ENCODE measurements at regions not wholly inside any gene's neighbourhood (a gene's known extent, or its start where the extent isn't known, plus 50 kb on each side); places are given as distances from the start of the nearest gene placed in this dataset.

GRCh38 chr16:58906981-58907715, 173.0 kb upstream of the GOT2 start:
- no peak overlapping the region for H3K4me3 ChIP-seq (ENCODE audit: low read depth, low read length)
- TF ChIP-seq CTCF (IDR thresholded peaks at IDR 0.05; ENCODE audit: low read depth, low read length, missing control alignments): no peak
- in situ Hi-C loops (cut with HindIII; ENCODE audit: low sequenced_read_pairs): no loop called here

GRCh38 chr16:58904291-58904690, 170.2 kb upstream of the GOT2 start:
- no peak overlapping the region for H3K4me3 ChIP-seq (ENCODE audit: low read depth, low read length)
- DNase-seq (ENCODE audit: low read depth): no peak
- TF ChIP-seq CTCF (IDR thresholded peaks at IDR 0.05; ENCODE audit: low read depth, low read length, missing control alignments): no peak
- in situ Hi-C loops (cut with HindIII; ENCODE audit: low sequenced_read_pairs): no loop called here

More at GRCh38 chr16:58906981-58907715, 173.0 kb upstream of the GOT2 start:
- DNase-seq (ENCODE audit: low read depth): no peak

GRCh38 chr16:58889516-58889915, 155.4 kb upstream of the GOT2 start:
- no peak for TF ChIP-seq CTCF (IDR thresholded peaks at IDR 0.05; ENCODE audit: low read depth, low read length, missing control alignments)
- in situ Hi-C loops (cut with HindIII; ENCODE audit: low sequenced_read_pairs): no loop called here
- no peak overlapping the region for H3K4me3 ChIP-seq (ENCODE audit: low read depth, low read length)
- no peak for DNase-seq (ENCODE audit: low read depth)

GRCh38 chr16:58885528-58886170, 151.5 kb upstream of the GOT2 start:
- no peak for TF ChIP-seq CTCF (IDR thresholded peaks at IDR 0.05; ENCODE audit: low read depth, low read length, missing control alignments)
- no peak for DNase-seq (ENCODE audit: low read depth)

GRCh38 chr16:58884141-58884540, 150.0 kb upstream of the GOT2 start:
- in situ Hi-C loops (cut with HindIII; ENCODE audit: low sequenced_read_pairs): no loop called here
- DNase-seq (ENCODE audit: low read depth): no peak
- no peak for TF ChIP-seq CTCF (IDR thresholded peaks at IDR 0.05; ENCODE audit: low read depth, low read length, missing control alignments)

More at GRCh38 chr16:58885528-58886170, 151.5 kb upstream of the GOT2 start:
- H3K4me3 ChIP-seq (ENCODE audit: low read depth, low read length): no peak overlapping the region
- in situ Hi-C loops (cut with HindIII; ENCODE audit: low sequenced_read_pairs): no loop called here

GRCh38 chr16:58883131-58883530, 149.0 kb upstream of the GOT2 start:
- in situ Hi-C loops (cut with HindIII; ENCODE audit: low sequenced_read_pairs): no loop called here
- no peak for DNase-seq (ENCODE audit: low read depth)
- no peak overlapping the region for H3K4me3 ChIP-seq (ENCODE audit: low read depth, low read length)
- TF ChIP-seq CTCF (IDR thresholded peaks at IDR 0.05; ENCODE audit: low read depth, low read length, missing control alignments): no peak

More at GRCh38 chr16:58884141-58884540, 150.0 kb upstream of the GOT2 start:
- no peak overlapping the region for H3K4me3 ChIP-seq (ENCODE audit: low read depth, low read length)
